NB4 (cell line): ENCODE measurements at regions not wholly inside any gene's neighbourhood (a gene's known extent, or its start where the extent isn't known, plus 50 kb on each side); places are given as distances from the start of the nearest gene placed in this dataset.

ENCODE experiments used
- DNase-seq: peaks from one replicate; pipeline ENCODE4 v3.0.0; 2010; ENCODE audit warnings: low read depth
- H3K4me3 ChIP-seq: one replicate; pipeline ENCODE4 v1.5.1; 2011; ENCODE audit warnings: mild to moderate bottlenecking, low read depth, low read length, moderate library complexity
- MAX ChIP-seq: IDR thresholded peaks from 2 replicates; pipeline ENCODE4 v1.6.1; 2011; ENCODE audit warnings: low read depth, low read length
- MYC ChIP-seq: IDR thresholded peaks from 2 replicates; pipeline ENCODE4 v1.6.1; 2011; ENCODE audit warnings: low read depth, low read length
- POLR2A ChIP-seq: IDR thresholded peaks from 2 replicates; pipeline ENCODE4 v1.6.1; 2011; ENCODE audit warnings: mild to moderate bottlenecking; ENCODE audit not compliant: insufficient read length; ENCODE audit errors: extremely low read depth
- TF ChIP-seq, protein P1 (sequence below): IDR thresholded peaks from one replicate; pipeline ENCODE4 v1.5.1; 2012; ENCODE audit warnings: low read depth, low read length

- DNase-seq, result no peak
- TF ChIP-seq POLR2A (no peak), MYC (no peak), MAX (no peak)
- TF ChIP-seq, protein P1, sequence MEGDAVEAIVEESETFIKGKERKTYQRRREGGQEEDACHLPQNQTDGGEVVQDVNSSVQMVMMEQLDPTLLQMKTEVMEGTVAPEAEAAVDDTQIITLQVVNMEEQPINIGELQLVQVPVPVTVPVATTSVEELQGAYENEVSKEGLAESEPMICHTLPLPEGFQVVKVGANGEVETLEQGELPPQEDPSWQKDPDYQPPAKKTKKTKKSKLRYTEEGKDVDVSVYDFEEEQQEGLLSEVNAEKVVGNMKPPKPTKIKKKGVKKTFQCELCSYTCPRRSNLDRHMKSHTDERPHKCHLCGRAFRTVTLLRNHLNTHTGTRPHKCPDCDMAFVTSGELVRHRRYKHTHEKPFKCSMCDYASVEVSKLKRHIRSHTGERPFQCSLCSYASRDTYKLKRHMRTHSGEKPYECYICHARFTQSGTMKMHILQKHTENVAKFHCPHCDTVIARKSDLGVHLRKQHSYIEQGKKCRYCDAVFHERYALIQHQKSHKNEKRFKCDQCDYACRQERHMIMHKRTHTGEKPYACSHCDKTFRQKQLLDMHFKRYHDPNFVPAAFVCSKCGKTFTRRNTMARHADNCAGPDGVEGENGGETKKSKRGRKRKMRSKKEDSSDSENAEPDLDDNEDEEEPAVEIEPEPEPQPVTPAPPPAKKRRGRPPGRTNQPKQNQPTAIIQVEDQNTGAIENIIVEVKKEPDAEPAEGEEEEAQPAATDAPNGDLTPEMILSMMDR, result no peak
- no peak overlapping the region for H3K4me3 ChIP-seq
These were observed 107.0 kb upstream of the PCDH15 start for GRCh38 chr10:54908019-54908418.

DNA sequence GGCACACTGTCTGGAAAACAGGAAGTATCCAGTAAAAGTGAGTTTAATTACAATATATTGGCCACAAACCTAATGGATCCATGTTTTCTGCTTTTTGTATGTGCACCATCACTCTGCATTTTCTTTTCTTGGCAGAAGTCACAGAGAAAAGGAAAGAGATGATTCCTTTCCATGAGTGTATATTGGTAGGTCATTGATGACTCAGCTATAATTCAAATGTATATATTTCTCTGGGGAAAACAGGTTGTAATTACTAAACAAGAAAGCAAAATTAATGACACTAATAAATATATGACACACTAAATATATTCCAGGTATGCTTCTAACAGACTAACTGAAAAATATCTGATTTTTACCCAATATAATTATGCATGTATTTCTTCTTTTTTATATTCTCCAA is 105.9 kb upstream of the PCDH15 start:
- no peak for DNase-seq
- TF ChIP-seq MAX (no peak), POLR2A (no peak), MYC (no peak)
- TF ChIP-seq, protein P1, result no peak
- no peak overlapping the region for H3K4me3 ChIP-seq

DNA sequence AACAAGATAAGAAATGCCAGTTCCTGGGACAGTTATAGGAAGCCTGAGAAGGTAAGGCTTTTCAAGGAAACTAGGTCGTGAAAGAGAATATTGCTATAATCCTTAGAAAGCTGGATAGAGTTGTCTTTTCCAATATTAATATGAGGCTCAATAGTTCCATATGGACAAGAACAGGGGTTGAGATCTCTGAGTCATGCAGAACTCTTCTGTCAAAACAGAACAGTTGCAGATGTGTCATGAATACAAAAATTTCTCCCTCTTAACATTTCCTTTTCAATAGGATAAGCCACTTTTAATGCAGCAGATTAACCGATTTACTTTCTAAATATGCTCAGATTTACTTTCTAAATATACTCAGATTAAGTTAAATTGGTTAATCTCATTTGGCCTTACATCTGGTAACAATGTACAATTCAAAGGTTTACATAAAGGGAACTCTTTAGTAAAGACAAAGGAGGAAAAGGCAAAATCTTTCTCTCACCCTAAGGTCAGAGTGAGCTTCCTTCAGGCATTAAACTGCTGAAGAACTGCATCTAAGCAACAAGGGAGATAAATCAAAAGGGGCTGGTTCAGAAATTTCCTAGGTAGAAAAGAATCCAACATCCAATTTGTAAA is 104.7 kb upstream of the PCDH15 start:
- DNase-seq, result no peak
- no peak overlapping the region for H3K4me3 ChIP-seq
- TF ChIP-seq MAX (no peak), POLR2A (no peak), MYC (no peak)
- TF ChIP-seq, protein P1, result no peak

DNA sequence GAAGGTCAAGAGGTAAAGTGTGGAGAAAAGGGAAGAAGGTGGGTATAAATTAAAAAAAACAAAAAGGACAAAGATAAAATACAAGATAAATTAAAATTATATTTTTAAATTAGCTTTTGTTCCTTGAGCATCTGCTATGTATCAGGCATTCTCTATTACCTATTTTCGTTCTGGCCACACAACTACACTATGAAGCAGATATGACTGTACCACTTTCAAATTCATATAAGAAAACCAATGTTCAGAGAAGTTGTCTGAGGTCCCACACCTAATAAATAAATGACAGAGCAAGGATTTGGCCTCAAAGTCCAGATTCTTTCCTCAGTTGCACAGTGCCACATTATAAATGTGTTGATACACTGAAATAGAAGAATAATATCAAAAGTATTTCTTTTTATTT is 103.8 kb upstream of the PCDH15 start:
- TF ChIP-seq MAX (no peak), MYC (no peak), POLR2A (no peak)
- TF ChIP-seq, protein P1, result no peak
- no peak overlapping the region for H3K4me3 ChIP-seq
- no peak for DNase-seq

DNA sequence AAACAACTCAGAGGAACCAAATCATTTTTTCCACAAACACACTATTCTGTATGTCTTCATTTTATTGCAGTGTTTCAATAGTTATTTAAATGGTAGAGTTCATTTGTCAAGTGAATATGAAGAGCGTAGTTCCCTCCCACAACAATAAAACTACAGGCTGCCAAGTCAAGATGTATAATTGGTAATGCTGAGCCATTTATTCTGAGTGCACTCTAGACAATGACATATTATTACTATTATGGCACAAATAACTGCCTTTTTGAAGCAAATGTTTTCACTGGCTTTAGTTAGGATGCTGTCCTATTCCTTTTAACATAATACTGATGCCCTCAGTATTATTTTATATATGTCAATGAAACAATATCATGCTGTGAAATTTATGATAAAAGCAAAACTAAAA is 102.7 kb upstream of the PCDH15 start:
- H3K4me3 ChIP-seq, result no peak overlapping the region
- TF ChIP-seq POLR2A (no peak), MAX (no peak), MYC (no peak)
- TF ChIP-seq, protein P1, result no peak
- no peak for DNase-seq

DNA sequence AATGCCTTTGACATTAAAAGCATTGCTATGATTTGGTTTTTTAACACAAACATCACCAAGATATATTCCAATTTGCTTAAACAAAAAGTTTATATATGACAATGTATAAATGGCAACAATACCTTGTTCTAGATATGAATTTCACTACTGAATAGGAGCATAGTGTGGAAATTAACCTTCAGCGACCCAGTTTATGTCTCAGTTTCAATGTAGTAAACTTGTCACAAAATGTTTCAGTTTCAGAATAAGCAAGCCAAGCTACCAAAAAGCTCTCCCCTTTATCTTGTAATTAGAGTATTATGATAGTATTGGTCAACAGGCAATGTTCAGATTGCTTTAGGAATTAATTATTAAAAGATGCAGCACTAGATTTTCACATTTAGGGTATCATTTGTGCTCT is 99.6 kb upstream of the PCDH15 start:
- DNase-seq, result no peak
- TF ChIP-seq, protein P1, result no peak
- TF ChIP-seq MYC (no peak), MAX (no peak), POLR2A (no peak)
- H3K4me3 ChIP-seq, result no peak overlapping the region
